HG03442 (cell line): ENCODE measurements at regions not wholly inside any gene's neighbourhood (a gene's known extent, or its start where the extent isn't known, plus 50 kb on each side); places are given as distances from the start of the nearest gene placed in this dataset.

ENCODE experiments used
- ATAC-seq: cut with Tn5 transposase; IDR thresholded peaks from one replicate; pipeline ENCODE4 v1.9.1; 2021; ENCODE audit warnings: mild to moderate bottlenecking, moderate library complexity; ENCODE audit not compliant: unreplicated experiment

DNA sequence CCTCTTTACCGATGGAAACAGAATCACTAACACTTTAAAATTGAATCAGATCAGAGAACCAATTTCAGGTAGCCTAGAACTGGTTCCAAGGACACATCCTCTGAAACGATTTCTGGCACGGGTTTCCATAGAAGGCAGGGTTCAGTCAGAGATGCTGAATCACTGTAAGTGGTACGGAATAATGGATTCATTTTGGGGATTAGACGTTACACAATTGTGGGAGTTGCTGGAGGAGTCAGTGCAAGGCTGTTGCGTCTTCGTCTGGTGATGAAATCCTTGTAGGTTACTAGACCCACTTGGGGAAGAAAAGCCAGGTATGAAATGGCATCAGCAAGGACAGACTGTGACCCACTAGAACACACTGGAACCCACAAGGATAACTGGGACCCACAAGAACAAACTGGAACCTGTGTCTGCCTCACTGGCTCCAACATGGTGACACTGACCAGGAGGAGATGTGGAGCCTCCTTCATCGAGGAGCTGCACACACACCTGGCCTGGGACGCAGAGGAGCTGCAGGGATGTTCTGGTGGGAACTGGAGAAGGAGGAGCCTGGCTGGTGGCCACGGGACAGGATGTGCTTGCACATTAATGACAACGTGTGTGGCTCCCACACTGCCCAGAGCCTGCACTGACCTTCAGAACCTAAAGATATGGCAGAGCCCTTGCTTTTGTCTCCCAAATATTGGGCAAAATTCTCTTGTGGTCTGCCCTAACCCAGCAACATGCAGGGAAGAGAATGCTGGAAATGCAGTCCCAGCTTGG is 105.1 kb downstream of the TRAPPC11 start:
- ATAC-seq: no peak

DNA sequence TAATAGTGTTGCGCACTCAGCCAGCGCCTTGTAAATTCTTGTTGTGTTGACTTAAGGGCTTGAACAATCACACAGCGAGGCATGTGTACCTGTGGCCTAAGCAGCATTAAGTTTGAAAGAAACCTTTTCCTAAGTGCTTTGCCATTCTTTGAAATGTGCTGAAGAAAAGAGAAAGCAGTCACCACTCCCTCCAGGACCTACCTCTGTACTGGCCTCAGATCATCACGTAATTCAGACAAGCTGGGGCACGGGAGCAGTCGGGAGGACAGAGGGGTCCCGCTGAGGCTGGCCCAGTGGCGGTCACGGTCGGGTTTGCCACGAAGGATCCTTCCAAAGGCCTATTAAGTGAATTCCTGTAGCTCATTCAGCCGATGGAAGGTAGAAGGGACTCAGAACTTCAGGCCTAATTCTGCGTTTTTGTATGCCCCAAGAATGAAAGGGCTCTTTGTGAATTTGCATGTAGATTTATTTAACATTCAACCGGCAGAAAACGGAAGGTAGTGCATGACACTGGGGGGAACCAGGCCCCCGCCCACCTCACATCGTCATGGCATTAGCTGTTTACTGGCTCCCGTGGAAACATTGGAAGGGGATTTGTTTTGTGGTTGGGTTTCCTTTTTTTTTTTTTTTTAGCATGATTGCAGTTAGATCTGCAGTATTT is 106.3 kb downstream of the TRAPPC11 start:
- no peak for ATAC-seq

DNA sequence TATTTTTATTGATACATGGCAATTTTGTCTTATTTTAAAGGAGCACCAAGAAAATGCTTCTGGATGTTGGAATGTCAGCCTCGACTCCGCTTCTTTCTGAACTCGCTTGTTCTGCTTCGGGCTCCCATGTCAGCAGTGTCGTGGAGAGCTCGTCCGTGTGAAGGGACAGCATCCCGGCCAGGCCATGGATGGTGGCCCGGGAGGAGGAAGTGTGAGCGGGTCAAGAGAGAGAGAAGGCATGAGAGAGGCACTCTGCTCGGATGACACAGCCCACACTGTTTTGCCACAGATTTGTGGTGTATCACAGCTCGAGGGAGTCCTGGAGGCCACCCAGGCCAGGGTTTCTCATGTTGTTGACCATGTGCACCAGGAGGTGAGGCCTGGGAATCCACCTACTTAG is 107.0 kb downstream of the TRAPPC11 start:
- ATAC-seq: no peak

- ATAC-seq: no peak
Observed at GRCh38 chr4:183770906-183771305, 111.8 kb downstream of the TRAPPC11 start.

- no peak for ATAC-seq
Observed at GRCh38 chr4:183772361-183772760, 113.3 kb downstream of the TRAPPC11 start.

DNA sequence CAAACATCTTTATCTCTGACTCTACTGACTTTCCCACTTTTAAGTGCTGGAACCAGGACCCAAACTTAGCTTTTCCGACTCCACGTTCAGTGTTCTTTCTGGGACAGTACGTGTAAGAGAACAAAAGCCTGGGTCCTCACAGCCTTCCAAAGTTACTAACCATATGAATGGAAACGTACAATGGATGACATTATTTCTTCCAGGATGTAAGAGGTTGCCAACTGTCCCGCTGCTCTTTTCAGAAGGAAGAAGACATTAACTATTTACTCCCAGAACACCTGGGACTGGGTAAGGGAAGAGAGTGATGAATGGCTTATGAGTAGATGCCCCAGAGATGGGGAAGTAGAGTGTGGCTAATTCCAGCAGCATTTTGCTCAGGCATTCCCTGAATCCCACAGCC is 114.7 kb downstream of the TRAPPC11 start:
- ATAC-seq: no peak

GRCh38 chr4:183783306-183783705 is 121.8 kb upstream of the STOX2 start:
- ATAC-seq: no peak

GRCh38 chr4:183783991-183784553 is 121.0 kb upstream of the STOX2 start:
- ATAC-seq: no peak

- ATAC-seq: peak; percentile 45
Observed at GRCh38 chr4:183788308-183788905, 116.7 kb upstream of the STOX2 start.

- ATAC-seq: no peak
Observed at GRCh38 chr4:183789657-183790056, 115.5 kb upstream of the STOX2 start.

DNA sequence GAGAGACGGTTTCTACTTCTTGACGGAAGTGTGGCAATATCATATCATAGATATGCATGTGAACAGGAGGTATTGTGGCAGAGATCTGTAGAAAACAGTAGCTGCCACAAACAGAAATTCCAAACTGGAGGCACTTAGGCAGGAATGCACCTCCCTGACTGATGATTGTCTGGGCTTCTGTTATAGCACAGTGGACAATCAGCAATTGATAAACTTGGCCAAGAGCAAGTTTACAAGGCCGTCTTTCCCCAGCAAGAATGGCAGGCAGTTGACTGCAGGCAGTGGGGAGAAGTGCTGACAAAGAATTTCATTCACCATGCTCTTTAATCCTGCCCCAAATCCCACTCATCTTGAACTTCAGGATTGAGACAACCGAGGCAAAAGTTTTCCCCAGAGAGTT is 114.4 kb upstream of the STOX2 start:
- ATAC-seq: no peak

GRCh38 chr4:183797011-183797444 is 108.1 kb upstream of the STOX2 start:
- no peak for ATAC-seq

DNA sequence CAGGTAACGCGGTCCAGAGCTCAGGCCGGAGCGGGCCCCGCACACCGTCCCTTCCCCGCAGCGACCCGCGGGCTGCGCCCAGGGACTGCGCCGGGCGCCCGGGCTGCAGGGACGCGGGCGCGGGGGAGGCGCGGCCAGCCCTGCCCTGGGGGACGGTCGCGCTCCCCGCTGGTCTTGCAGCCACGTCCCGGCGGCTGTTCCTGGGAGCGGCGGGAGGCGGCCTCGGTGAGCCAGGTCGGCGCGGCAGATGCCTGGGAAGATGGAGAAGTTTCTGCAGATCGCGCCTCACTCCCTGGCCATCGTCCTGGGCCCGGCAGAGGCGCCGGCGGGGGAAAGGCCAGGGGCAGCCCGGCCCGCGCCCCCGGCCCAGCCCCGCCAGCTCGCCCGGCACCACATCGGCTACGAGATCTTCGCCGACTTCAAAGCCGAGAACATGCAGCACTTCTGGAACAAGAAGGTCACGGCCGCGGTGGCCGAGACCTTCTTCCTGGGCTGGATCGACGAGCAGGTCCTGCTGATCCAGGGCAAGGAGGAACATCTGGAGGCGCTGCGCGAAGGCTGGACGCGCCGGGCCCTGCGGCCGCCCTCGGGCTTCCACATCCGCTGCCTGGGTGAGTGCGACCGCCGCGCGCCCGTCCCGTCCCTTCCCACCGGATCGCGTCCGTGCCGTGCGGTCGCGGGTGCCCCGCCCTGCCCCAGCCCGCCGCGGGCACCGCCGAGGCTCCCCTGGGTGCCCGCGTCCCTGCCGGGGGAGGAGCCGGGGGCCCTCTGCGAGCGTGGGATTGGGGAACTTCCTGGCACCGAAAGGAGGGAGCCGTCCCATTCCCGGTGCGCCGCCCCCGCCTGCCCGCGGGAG is 107.4 kb upstream of the STOX2 start:
- no peak for ATAC-seq

GRCh38 chr4:183798301-183799253 is 106.5 kb upstream of the STOX2 start:
- ATAC-seq: no peak

- no peak for ATAC-seq
Observed at GRCh38 chr4:183801457-183802165, 103.5 kb upstream of the STOX2 start.

- no peak for ATAC-seq
Observed at GRCh38 chr4:183806341-183806740, 98.8 kb upstream of the STOX2 start.

- ATAC-seq: no peak
Observed at GRCh38 chr4:183807420-183808096, 97.5 kb upstream of the STOX2 start.

- no peak for ATAC-seq
Observed at GRCh38 chr4:183808097-183808456, 97.0 kb upstream of the STOX2 start.

DNA sequence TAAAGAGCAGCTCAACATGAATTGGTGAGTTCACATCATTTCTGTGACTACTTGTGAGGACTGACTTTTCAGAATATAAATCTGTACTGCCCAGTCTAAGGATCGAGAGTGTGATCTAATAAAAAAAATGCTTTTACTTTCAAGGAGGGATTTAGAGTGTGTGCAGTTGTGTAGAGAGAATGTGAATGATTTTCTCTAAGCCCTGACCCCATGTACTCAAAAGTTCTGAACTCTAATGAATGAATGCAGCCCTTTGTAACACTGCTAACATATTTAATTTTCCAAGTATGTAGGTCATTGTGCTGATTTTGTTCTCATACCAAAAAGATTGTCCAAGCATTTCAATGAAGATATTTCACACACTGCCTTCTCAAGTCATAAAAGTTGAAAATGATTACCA is 92.5 kb upstream of the STOX2 start:
- ATAC-seq: no peak
